ENCODE measurements at regions not wholly inside any gene's neighbourhood (a gene's known extent, or its start where the extent isn't known, plus 50 kb on each side); places are given as distances from the start of the nearest gene placed in this dataset.

DNA sequence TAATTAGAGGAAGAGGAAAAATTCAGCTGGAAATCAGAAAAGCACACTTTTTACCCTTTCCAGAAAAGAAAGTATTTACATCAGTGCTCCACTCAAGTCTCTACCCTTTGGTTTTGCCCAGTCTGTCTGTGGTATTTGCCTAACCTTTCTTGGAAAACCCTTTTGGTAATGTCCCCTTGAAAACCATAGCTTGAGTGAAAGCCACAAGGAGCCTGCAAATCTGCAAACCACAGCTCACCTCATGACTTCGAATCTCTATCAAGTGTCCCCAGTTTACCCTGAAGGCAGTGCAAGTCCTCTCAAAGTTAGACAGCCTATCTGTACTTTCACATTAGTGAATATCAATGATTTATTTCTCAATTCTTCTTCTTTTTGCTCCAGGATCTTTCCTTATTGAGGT, 162.1 kb upstream of the TSLP start:
- TF ChIP-seq, protein P1, sequence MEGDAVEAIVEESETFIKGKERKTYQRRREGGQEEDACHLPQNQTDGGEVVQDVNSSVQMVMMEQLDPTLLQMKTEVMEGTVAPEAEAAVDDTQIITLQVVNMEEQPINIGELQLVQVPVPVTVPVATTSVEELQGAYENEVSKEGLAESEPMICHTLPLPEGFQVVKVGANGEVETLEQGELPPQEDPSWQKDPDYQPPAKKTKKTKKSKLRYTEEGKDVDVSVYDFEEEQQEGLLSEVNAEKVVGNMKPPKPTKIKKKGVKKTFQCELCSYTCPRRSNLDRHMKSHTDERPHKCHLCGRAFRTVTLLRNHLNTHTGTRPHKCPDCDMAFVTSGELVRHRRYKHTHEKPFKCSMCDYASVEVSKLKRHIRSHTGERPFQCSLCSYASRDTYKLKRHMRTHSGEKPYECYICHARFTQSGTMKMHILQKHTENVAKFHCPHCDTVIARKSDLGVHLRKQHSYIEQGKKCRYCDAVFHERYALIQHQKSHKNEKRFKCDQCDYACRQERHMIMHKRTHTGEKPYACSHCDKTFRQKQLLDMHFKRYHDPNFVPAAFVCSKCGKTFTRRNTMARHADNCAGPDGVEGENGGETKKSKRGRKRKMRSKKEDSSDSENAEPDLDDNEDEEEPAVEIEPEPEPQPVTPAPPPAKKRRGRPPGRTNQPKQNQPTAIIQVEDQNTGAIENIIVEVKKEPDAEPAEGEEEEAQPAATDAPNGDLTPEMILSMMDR (conservative IDR thresholded peaks at IDR 0.05): no peak
- TF ChIP-seq ZFX (IDR thresholded peaks at IDR 0.05): no peak

Data from C4-2B (cell line).